Glutamatergic neuron (in vitro differentiated cells): ENCODE measurements at regions not wholly inside any gene's neighbourhood (a gene's known extent, or its start where the extent isn't known, plus 50 kb on each side); places are given as distances from the start of the nearest gene placed in this dataset.

Experiments used
- DNase-seq: peaks from one replicate; pipeline ENCODE4 v3.0.0; 2022
- H3K27ac Mint-ChIP-seq: one replicate; pipeline ENCODE4 v1.8.0; 2020; ENCODE audit warnings: mild to moderate bottlenecking, mixed read lengths, inconsistent platforms; ENCODE audit not compliant: unreplicated experiment
- H3K27me3 Mint-ChIP-seq: one replicate; pipeline ENCODE4 v1.8.0; 2020; ENCODE audit warnings: mild to moderate bottlenecking, moderate library complexity, mixed read lengths, inconsistent platforms; ENCODE audit not compliant: unreplicated experiment
- H3K36me3 Mint-ChIP-seq: one replicate; pipeline ENCODE4 v1.8.0; 2020; ENCODE audit warnings: mild to moderate bottlenecking, mixed read lengths, inconsistent platforms; ENCODE audit not compliant: unreplicated experiment
- H3K4me1 Mint-ChIP-seq: one replicate; pipeline ENCODE4 v1.8.0; 2020; ENCODE audit warnings: mild to moderate bottlenecking, low read depth, mixed read lengths, inconsistent platforms; ENCODE audit not compliant: unreplicated experiment
- H3K4me3 Mint-ChIP-seq: one replicate; pipeline ENCODE4 v1.8.0; 2020; ENCODE audit warnings: mild to moderate bottlenecking, mixed read lengths, inconsistent platforms; ENCODE audit not compliant: unreplicated experiment
- H3K9me3 Mint-ChIP-seq: one replicate; pipeline ENCODE4 v1.8.0; 2020; ENCODE audit warnings: mild to moderate bottlenecking, moderate library complexity, mixed read lengths, inconsistent platforms; ENCODE audit not compliant: unreplicated experiment
- CTCF ChIP-seq: fragments of 200-600 bp; sonication (generic); IDR thresholded peaks from one replicate; pipeline ENCODE4 v1.5.0; 2021; ENCODE audit not compliant: partially characterized antibody, unreplicated experiment

- Mint-ChIP-seq H3K27me3 (no peaks in the 10 kb centered on the region), H3K4me3 (no peak overlapping the region), H3K36me3 (no peaks in the 10 kb centered on the region), H3K9me3 (no peaks in the 10 kb centered on the region), H3K27ac (no peak overlapping the region), H3K4me1 (no peaks in the 10 kb centered on the region)
- no peak for TF ChIP-seq CTCF
- no peak for DNase-seq
These were observed 65.8 kb upstream of the GPRIN3 start for GRCh38 chr4:89373394-89373793.

- H3K4me1 Mint-ChIP-seq, result no peaks in the 10 kb centered on the region
- no peaks in the 10 kb centered on the region for H3K27me3 Mint-ChIP-seq
- H3K27ac Mint-ChIP-seq, result no peak overlapping the region
- no peak overlapping the region for H3K4me3 Mint-ChIP-seq
- peaks cover 2% of the 10 kb centered on the region for H3K9me3 Mint-ChIP-seq
- no peak for TF ChIP-seq CTCF
- H3K36me3 Mint-ChIP-seq, result peaks cover 5% of the 10 kb centered on the region
- DNase-seq, result no peak
These were observed 64.0 kb upstream of the GPRIN3 start for GRCh38 chr4:89371614-89372013.

GRCh38 chr4:89369581-89369980 lies 62.0 kb upstream of the GPRIN3 start:
- H3K36me3 Mint-ChIP-seq, result peaks cover 7% of the 10 kb centered on the region
- no peaks in the 10 kb centered on the region for H3K4me1 Mint-ChIP-seq
- no peak overlapping the region for H3K27ac Mint-ChIP-seq
- H3K27me3 Mint-ChIP-seq, result no peaks in the 10 kb centered on the region
- no peak for TF ChIP-seq CTCF
- DNase-seq, result no peak
- no peak overlapping the region for H3K4me3 Mint-ChIP-seq
- peaks cover 2% of the 10 kb centered on the region for H3K9me3 Mint-ChIP-seq

- Mint-ChIP-seq H3K27ac (no peak overlapping the region), H3K36me3 (peaks cover 7% of the 10 kb centered on the region), H3K9me3 (peaks cover 2% of the 10 kb centered on the region), H3K4me3 (no peak overlapping the region), H3K27me3 (peaks cover 2% of the 10 kb centered on the region), H3K4me1 (no peaks in the 10 kb centered on the region)
- no peak for DNase-seq
- no peak for TF ChIP-seq CTCF
These were observed 61.3 kb upstream of the GPRIN3 start for GRCh38 chr4:89368861-89369260.

DNA sequence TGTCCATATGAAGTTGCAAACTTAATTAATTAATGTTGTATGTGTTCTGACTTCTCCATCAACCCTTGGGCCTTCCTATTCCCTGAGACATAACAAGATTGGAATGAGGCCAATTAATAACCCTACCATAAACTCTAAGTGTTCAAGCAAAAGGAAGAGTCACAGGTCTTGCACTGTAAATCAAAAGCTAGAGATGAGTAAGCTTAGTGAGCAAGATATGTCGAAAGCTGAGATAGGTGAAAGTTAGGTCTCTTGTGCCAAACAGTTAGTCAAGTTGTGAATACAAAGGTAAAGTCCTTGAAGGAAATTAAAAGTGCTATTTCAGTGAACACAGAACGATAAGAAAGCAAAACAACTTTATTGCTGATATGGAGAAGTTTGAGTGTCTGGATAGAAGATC lies 58.2 kb upstream of the GPRIN3 start:
- H3K36me3 Mint-ChIP-seq, result peaks cover 7% of the 10 kb centered on the region
- DNase-seq, result no peak
- H3K27me3 Mint-ChIP-seq, result peaks cover 2% of the 10 kb centered on the region
- no peaks in the 10 kb centered on the region for H3K4me1 Mint-ChIP-seq
- H3K4me3 Mint-ChIP-seq, result no peak overlapping the region
- no peak overlapping the region for H3K27ac Mint-ChIP-seq
- peaks cover 2% of the 10 kb centered on the region for H3K9me3 Mint-ChIP-seq
- no peak for TF ChIP-seq CTCF
